NCI-H2196 (cell line): ENCODE measurements at regions not wholly inside any gene's neighbourhood (a gene's known extent, or its start where the extent isn't known, plus 50 kb on each side); places are given as distances from the start of the nearest gene placed in this dataset.
"Not testable (repeated sequence)": the region's sequence is repeated elsewhere in the genome, so short reads cannot be mapped to it uniquely, and the experiment has no call there.

Experiments
- DNase-seq: peaks from one replicate; lab custom pipeline; 2025; ENCODE audit not compliant: unreplicated experiment; lab: John Stamatoyannopoulos, UW

GRCh38 chr3:80770106-80771074 is 991.1 kb downstream of the GBE1 start:
- DNase-seq: no peak

- DNase-seq: no peak
These were observed 991.8 kb downstream of the GBE1 start for GRCh38 chr3:80769683-80770082.

GRCh38 chr3:80767604-80768003 is 993.8 kb downstream of the GBE1 start:
- no peak for DNase-seq

- no peak for DNase-seq
These were observed 987.2 kb upstream of the ROBO1 start for GRCh38 chr3:80754969-80755368.

- no peak for DNase-seq
These were observed 985.2 kb upstream of the ROBO1 start for GRCh38 chr3:80753021-80753420.

- DNase-seq: no peak
These were observed 982.8 kb upstream of the ROBO1 start for GRCh38 chr3:80750637-80751036.

GRCh38 chr3:80734920-80735319 is 967.1 kb upstream of the ROBO1 start:
- DNase-seq: no peak

- no peak for DNase-seq
These were observed 966.7 kb upstream of the ROBO1 start for GRCh38 chr3:80734483-80734882.

- no peak for DNase-seq
These were observed 965.9 kb upstream of the ROBO1 start for GRCh38 chr3:80733522-80734176.

GRCh38 chr3:80727561-80727960 is 959.8 kb upstream of the ROBO1 start:
- DNase-seq: not testable (repeated sequence)

GRCh38 chr3:80709597-80710322 is 942.0 kb upstream of the ROBO1 start:
- DNase-seq: not testable (repeated sequence)

GRCh38 chr3:80705290-80705689 is 937.5 kb upstream of the ROBO1 start:
- no peak for DNase-seq

GRCh38 chr3:80701349-80701748 is 933.6 kb upstream of the ROBO1 start:
- DNase-seq: no peak

GRCh38 chr3:80697291-80697690 is 929.5 kb upstream of the ROBO1 start:
- no peak for DNase-seq

GRCh38 chr3:80696280-80696679 is 928.5 kb upstream of the ROBO1 start:
- DNase-seq: no peak

GRCh38 chr3:80688814-80689213 is 921.0 kb upstream of the ROBO1 start:
- no peak for DNase-seq

- no peak for DNase-seq
These were observed 915.2 kb upstream of the ROBO1 start for GRCh38 chr3:80682951-80683350.

- no peak for DNase-seq
These were observed 914.4 kb upstream of the ROBO1 start for GRCh38 chr3:80682235-80682634.

GRCh38 chr3:80677796-80678195 is 910.0 kb upstream of the ROBO1 start:
- no peak for DNase-seq

GRCh38 chr3:80676866-80677265 is 909.1 kb upstream of the ROBO1 start:
- no peak for DNase-seq

GRCh38 chr3:80676261-80676660 is 908.5 kb upstream of the ROBO1 start:
- DNase-seq: no peak

- no peak for DNase-seq
These were observed 908.0 kb upstream of the ROBO1 start for GRCh38 chr3:80675790-80676189.
